HTR-8/SVneo (cell line): ENCODE measurements at regions not wholly inside any gene's neighbourhood (a gene's known extent, or its start where the extent isn't known, plus 50 kb on each side); places are given as distances from the start of the nearest gene placed in this dataset.
"Not testable (repeated sequence)": the region's sequence is repeated elsewhere in the genome, so short reads cannot be mapped to it uniquely, and the experiment has no call there.

Experiments
- DNase-seq: peaks from one replicate; pipeline ENCODE4 v3.0.0; 2011; ENCODE audit warnings: low spot score, mixed read lengths; ENCODE audit not compliant: insufficient read length
- FAIRE-seq: peaks from 2 replicates; lab custom pipeline; 2011; peaks lifted over from hg19 to GRCh38; lab: Jason Lieb, UNC

- FAIRE-seq (no peak), DNase-seq (no peak)
These were observed 476.6 kb upstream of the TMEM132C start for GRCh38 chr12:127790376-127790775.

DNA sequence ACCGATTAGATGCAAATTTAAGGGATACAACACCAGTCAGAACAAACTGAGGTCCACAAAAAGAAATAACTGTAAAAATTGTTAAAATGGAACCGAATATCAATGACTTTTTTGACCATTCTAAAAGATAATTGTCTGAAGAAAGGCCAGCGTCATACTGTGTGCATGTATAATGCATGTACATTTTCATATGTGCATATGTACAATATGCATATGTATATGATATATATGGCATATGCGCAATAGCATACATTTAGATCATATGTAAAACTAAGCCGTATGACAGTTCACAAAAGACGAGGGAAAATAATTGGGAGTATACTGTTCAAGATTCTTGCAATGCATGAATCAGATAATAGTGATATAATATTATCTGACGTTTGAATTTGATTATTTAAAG is 475.8 kb upstream of the TMEM132C start:
- FAIRE-seq (no peak), DNase-seq (no peak)

- DNase-seq (no peak), FAIRE-seq (no peak)
These were observed 469.1 kb upstream of the TMEM132C start for GRCh38 chr12:127797918-127798317.

- FAIRE-seq (no peak), DNase-seq (no peak)
These were observed 464.7 kb upstream of the TMEM132C start for GRCh38 chr12:127802271-127802670.

DNA sequence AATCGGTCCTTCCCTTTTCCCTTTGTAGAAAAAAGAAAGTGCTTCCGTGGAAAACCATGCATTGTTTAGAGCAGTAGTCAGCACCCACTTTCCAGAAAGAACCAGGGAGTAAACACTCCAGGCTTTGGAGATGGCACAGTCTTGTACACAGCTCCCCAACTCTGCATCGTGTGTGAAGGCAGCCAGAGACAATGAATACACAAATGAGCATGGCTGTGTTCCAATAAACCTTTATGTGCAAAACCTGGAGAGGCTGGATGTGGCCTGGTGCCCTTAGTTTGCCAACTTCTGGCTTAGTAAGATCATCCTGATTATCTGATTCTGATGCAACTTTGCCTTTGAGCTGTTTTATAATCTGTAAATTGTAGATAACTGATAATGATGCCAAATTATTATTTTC is 463.4 kb upstream of the TMEM132C start:
- FAIRE-seq (no peak), DNase-seq (no peak)

- DNase-seq (peak; percentile 28), FAIRE-seq (no peak)
These were observed 457.7 kb upstream of the TMEM132C start for GRCh38 chr12:127809275-127809674.

GRCh38 chr12:127810041-127810440 is 456.9 kb upstream of the TMEM132C start:
- FAIRE-seq: peak; percentile 60
- DNase-seq: peak; percentile 70

GRCh38 chr12:127810459-127810858 is 456.5 kb upstream of the TMEM132C start:
- FAIRE-seq, DNase-seq: not testable (repeated sequence)

DNA sequence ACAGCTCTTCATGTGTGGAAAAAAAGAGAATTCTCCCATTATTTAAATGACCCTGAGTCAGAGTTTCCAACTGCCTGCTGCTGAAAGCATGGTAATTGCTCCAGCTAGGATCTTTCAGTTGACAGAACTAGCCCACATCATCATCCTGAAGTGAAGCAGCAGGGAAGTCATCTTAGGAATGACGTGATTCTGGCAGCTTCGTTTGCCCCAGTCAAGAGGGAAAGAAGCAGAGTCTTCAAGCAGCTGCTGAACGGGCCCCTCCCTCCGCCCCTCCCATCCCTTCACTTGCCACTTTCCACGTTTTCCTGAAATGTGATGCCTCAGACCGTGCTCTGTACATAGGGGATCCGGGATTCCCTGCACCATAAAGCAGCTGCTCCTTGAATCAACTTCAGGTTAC is 455.0 kb upstream of the TMEM132C start:
- FAIRE-seq (peak; percentile 13), DNase-seq (peak; percentile 9)

DNA sequence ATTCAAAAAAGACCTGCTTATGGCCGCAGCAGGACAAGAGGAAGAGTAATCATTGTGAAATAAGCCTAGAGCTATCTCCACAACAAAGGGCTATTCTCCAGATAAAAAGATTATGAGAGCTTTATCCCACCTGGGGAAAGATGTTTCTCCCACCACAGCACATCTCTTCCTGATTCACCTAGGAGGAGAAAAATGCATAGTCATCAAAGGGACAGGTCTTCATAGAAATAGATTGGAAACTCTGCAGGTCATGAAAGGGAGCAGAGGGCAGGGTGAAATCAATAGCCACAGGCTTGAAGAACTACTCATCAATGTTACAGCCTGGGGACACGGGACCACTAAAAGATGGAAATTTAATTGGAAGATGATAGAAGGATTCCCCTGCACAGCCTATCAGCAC is 453.8 kb upstream of the TMEM132C start:
- DNase-seq (no peak), FAIRE-seq (no peak)

GRCh38 chr12:127819056-127819455 is 447.9 kb upstream of the TMEM132C start:
- no peak for FAIRE-seq
- no peak for DNase-seq

DNA sequence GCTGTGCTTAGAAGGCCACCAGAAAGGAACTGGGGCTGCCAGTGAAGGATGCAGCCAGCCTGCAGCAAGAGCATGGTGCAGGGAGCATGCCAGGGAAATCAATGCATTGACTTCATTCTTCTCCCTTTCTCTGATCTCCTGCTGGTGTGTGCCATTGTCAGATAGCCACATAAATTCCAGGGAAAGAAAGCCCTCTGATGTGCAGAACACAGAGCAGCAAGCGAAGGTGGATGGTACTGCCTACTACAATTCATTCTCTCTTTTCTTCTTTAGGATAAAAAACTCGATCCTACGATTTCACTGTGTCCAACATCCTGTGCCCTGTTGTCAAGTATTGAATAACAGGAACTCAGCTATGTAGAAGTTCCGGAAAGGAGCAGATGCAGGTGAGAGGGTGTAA is 446.7 kb upstream of the TMEM132C start:
- FAIRE-seq (no peak), DNase-seq (no peak)

DNA sequence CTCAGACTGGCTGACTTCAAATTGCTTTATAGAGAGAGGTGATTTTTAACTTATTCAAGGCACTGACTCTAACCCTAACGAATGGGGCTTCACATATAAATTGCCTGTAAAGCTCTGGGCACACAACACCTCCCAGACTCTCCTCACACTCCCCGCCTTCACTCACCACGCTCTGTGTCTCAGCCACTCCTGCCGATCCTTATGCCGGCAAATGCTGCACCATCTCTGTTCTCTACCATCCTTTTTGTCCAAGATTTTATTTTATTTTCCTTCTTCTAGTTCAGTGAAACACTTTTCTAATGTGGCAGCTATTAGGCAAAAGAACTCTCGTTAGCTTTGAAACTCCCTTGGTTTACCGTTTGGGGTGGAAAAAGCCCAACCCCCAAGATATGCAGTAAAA is 446.1 kb upstream of the TMEM132C start:
- DNase-seq: no peak
- no peak for FAIRE-seq

GRCh38 chr12:127822809-127823411 is 444.1 kb upstream of the TMEM132C start:
- DNase-seq (no peak), FAIRE-seq (no peak)

GRCh38 chr12:127823801-127824200 is 443.2 kb upstream of the TMEM132C start:
- DNase-seq (no peak), FAIRE-seq (no peak)

DNA sequence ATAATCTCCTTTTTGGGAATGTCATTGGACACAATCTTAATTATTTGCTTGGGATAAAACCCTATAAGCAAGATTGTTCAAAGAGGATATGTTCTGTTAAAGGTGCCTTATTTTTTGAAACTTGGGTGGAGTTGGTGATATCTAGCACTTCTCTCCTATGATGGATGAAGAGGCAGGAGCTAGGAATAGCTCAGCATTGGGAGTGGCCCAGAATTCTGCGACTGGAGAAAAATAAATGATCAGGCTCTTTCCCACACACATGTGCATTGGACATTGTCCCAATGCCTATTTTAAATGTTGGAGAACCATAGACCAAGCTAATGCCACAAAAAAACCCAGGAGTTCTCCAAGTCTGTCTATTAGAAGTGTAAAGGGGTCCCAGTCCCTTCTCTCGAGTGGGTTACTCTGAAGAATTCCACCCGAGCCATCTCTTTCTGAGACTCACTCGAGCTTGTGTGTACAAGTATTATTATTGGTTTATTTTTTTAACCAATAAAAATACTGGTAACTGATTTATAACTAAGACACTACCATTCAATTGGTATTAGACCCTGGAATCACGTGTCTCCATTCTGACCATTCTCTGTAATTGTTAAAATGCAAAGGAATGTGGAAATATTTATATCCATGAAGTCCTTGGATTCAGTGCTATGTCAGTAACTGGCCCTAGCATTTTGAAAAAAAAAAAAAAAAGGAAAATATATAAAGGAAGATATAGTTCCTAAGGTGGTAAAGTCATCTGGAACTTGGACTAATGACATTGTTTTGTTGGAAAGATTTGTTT is 437.5 kb upstream of the TMEM132C start:
- DNase-seq (no peak), FAIRE-seq (no peak)

GRCh38 chr12:127830065-127830460 is 436.9 kb upstream of the TMEM132C start:
- DNase-seq (no peak), FAIRE-seq (no peak)

DNA sequence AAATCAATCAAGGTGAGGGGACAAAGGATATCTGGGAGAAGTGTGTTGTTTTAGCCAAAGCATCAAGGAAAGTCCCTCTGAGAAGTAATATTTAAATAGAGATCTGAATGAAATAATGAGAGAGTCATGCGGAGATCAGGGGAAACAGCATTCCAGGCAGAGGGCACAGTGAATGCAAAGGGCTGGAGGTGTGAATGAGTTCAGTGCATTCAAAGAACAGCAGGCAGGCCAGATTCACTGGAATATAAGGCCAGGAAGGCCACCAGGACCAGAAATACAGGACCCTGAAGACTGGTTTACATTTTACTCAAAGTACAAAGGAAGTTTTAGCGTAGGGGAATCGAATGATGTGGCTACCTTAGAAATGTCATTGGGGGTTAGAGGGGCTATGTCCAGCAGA is 436.2 kb upstream of the TMEM132C start:
- no peak for FAIRE-seq
- no peak for DNase-seq

DNA sequence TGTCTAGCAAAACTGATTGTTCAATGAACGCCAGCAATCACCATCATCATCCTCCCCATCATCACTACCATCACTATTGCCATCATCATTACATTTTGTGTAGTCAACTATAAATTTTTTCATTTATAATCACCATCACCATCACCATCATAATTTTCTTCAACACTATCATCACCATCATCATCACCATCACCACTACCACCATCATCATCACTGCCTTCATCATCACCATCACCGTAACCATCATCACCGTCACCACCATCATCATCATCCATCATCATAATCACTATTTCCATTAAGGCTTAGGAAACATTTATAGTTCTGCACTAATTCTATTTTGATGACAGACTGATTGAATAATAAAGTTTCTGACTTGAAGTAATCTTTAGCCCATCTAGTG is 434.8 kb upstream of the TMEM132C start:
- FAIRE-seq (peak; percentile 55), DNase-seq (no peak)

- DNase-seq, FAIRE-seq: not testable (repeated sequence)
These were observed 430.2 kb upstream of the TMEM132C start for GRCh38 chr12:127836802-127837201.

DNA sequence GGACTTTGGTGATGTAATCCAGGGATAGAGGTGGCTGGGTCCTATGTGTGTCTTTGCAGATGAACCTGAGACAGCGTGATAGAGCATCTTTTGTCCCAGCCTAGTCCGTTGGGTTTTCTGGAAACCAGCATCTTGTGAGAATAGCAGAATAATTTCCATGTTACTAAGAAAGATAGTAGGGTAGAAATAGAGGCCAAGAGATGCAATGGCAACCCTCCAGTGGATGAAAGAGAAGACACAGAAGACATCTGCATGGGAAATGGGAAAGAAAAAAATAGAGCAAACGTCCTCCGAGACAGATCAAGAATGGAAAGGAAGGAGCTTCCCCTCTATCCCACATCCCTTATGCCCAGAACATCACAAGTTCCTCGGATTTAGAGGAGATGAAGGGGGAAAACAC is 409.3 kb upstream of the TMEM132C start:
- FAIRE-seq: no peak
- DNase-seq: no peak

GRCh38 chr12:127860536-127860935 is 406.4 kb upstream of the TMEM132C start:
- FAIRE-seq (no peak), DNase-seq (no peak)
